ENCODE measurements at regions not wholly inside any gene's neighbourhood (a gene's known extent, or its start where the extent isn't known, plus 50 kb on each side); places are given as distances from the start of the nearest gene placed in this dataset.

- TF ChIP-seq, protein P1, sequence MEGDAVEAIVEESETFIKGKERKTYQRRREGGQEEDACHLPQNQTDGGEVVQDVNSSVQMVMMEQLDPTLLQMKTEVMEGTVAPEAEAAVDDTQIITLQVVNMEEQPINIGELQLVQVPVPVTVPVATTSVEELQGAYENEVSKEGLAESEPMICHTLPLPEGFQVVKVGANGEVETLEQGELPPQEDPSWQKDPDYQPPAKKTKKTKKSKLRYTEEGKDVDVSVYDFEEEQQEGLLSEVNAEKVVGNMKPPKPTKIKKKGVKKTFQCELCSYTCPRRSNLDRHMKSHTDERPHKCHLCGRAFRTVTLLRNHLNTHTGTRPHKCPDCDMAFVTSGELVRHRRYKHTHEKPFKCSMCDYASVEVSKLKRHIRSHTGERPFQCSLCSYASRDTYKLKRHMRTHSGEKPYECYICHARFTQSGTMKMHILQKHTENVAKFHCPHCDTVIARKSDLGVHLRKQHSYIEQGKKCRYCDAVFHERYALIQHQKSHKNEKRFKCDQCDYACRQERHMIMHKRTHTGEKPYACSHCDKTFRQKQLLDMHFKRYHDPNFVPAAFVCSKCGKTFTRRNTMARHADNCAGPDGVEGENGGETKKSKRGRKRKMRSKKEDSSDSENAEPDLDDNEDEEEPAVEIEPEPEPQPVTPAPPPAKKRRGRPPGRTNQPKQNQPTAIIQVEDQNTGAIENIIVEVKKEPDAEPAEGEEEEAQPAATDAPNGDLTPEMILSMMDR (IDR thresholded peaks at IDR 0.05; ENCODE audit: low read depth, low read length, poor library complexity, severe bottlenecking): no peak
- no peak for TF ChIP-seq EZH2phosphoT487 (IDR thresholded peaks at IDR 0.05; ENCODE audit: borderline replicate concordance, low read length)
Measured at GRCh38 chr4:14894392-14895292, 107.6 kb upstream of the CPEB2 start.

All from DOHH2 (cell line).